HEK293T (cell line): ENCODE measurements at regions not wholly inside any gene's neighbourhood (a gene's known extent, or its start where the extent isn't known, plus 50 kb on each side); places are given as distances from the start of the nearest gene placed in this dataset.

ENCODE experiments used
- ARNT ChIP-seq: fragments of 450-650 bp; IDR thresholded peaks from 2 replicates; pipeline ENCODE4 v1.6.1; 2017; ENCODE audit warnings: mild to moderate bottlenecking
- CTBP1 ChIP-seq: fragments of 450-650 bp; IDR thresholded peaks from 2 replicates; pipeline ENCODE4 v1.6.1; 2016; ENCODE audit warnings: borderline replicate concordance
- ELF4 ChIP-seq: fragments of 450-650 bp; IDR thresholded peaks from 2 replicates; pipeline ENCODE4 v1.6.1; 2017; ENCODE audit warnings: antibody characterized with exemption
- FOXA1 ChIP-seq: fragments of 450-650 bp; IDR thresholded peaks from 2 replicates; pipeline ENCODE4 v1.6.1; 2016; ENCODE audit warnings: mild to moderate bottlenecking
- HDGF ChIP-seq: fragments of 450-650 bp; IDR thresholded peaks from 2 replicates; pipeline ENCODE4 v1.6.1; 2017; ENCODE audit warnings: antibody characterized with exemption, borderline replicate concordance
- LEF1 ChIP-seq: fragments of 450-650 bp; IDR thresholded peaks from 2 replicates; pipeline ENCODE4 v1.6.1; 2017; ENCODE audit warnings: mild to moderate bottlenecking, borderline replicate concordance
- NFRKB ChIP-seq: fragments of 450-650 bp; IDR thresholded peaks from 2 replicates; pipeline ENCODE4 v1.6.1; 2016; ENCODE audit warnings: mild to moderate bottlenecking, moderate library complexity
- SUZ12 ChIP-seq: fragments of 450-650 bp; IDR thresholded peaks from 2 replicates; pipeline ENCODE4 v1.6.1; 2016; ENCODE audit warnings: mild to moderate bottlenecking
- TARDBP ChIP-seq: fragments of 450-650 bp; IDR thresholded peaks from 2 replicates; pipeline ENCODE4 v1.6.1; 2016

- TF ChIP-seq HDGF (no peak), NFRKB (no peak), ELF4 (no peak), SUZ12 (no peak), LEF1 (no peak), ARNT (no peak), CTBP1 (no peak), FOXA1 (no peak), TARDBP (no peak)
These were observed 126.4 kb upstream of the GHITM start for GRCh38 chr10:84012831-84013458.
